GM13977 (cell line): ENCODE measurements at regions not wholly inside any gene's neighbourhood (a gene's known extent, or its start where the extent isn't known, plus 50 kb on each side); places are given as distances from the start of the nearest gene placed in this dataset.

Experiments used
- DNase-seq: peaks from one replicate; pipeline ENCODE4 v3.0.0; 2012; ENCODE audit warnings: low spot score
- CTCF ChIP-seq: IDR thresholded peaks from 2 replicates; pipeline ENCODE4 v1.5.1; 2012; ENCODE audit warnings: mild to moderate bottlenecking, control low read depth; ENCODE audit not compliant: insufficient read depth; ENCODE audit errors: extremely low read depth, missing control alignments
- in situ Hi-C: fragments of 300-500 bp; cut with MboI; formaldehyde crosslinking; loops from one replicate; pipeline ENCODE4 v1.12.0; 2022; ENCODE audit warnings: low sequenced_read_pairs, low pct_unique_long_range_greater_than_20kb, mixed read lengths, inconsistent platforms; ENCODE audit not compliant: unreplicated experiment

GRCh38 chr4:81905971-81906370, 434.3 kb upstream of the RASGEF1B start:
- TF ChIP-seq CTCF: no peak
- DNase-seq: peak; percentile 23
- in situ Hi-C loops: no loop called here

- TF ChIP-seq CTCF: no peak
- no peak for DNase-seq
- in situ Hi-C loops: no loop called here
Measured at GRCh38 chr4:81904121-81904520, 432.4 kb upstream of the RASGEF1B start.

GRCh38 chr4:81903212-81903611, 431.5 kb upstream of the RASGEF1B start:
- no peak for TF ChIP-seq CTCF
- no peak for DNase-seq
- in situ Hi-C loops: no loop called here

GRCh38 chr4:81898862-81899504, 427.3 kb upstream of the RASGEF1B start:
- DNase-seq: no peak
- in situ Hi-C loops: no loop called here
- TF ChIP-seq CTCF: no peak

GRCh38 chr4:81896936-81897335, 425.2 kb upstream of the RASGEF1B start:
- in situ Hi-C loops: no loop called here
- DNase-seq: no peak
- no peak for TF ChIP-seq CTCF

- DNase-seq: no peak
- TF ChIP-seq CTCF: no peak
- in situ Hi-C loops: no loop called here
Measured at GRCh38 chr4:81891005-81891996, 419.6 kb upstream of the RASGEF1B start.
